NCI-H146 treated with DMSO at 0.1 percent for 48 hours (cell line): ENCODE measurements at regions not wholly inside any gene's neighbourhood (a gene's known extent, or its start where the extent isn't known, plus 50 kb on each side); places are given as distances from the start of the nearest gene placed in this dataset.
"Not testable (repeated sequence)": the region's sequence is repeated elsewhere in the genome, so short reads cannot be mapped to it uniquely, and the experiment has no call there.

Source experiments
- DNase-seq: peaks from one replicate; lab custom pipeline; 2025; ENCODE audit not compliant: unreplicated experiment; lab: John Stamatoyannopoulos, UW

DNA sequence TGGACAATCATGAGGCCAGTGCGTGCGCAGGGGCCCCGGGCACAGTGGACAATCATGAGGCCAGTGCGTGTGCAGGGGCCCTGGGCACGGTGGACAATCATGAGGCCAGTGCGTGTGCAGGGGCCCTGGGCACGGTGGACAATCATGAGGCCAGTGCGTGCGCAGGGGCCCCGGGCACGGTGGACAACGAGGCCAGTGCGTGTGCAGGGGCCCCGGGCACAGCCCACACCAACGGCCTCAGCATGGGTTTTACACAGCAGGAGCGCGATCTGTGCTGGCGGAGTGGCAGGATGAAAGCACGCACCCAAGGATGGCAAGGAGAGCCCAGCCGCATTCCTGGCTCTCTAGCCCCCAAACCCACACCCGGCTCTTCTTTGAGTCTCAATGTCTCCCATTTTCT is 78.8 kb downstream of the RFLNA start:
- not testable (repeated sequence) for DNase-seq

DNA sequence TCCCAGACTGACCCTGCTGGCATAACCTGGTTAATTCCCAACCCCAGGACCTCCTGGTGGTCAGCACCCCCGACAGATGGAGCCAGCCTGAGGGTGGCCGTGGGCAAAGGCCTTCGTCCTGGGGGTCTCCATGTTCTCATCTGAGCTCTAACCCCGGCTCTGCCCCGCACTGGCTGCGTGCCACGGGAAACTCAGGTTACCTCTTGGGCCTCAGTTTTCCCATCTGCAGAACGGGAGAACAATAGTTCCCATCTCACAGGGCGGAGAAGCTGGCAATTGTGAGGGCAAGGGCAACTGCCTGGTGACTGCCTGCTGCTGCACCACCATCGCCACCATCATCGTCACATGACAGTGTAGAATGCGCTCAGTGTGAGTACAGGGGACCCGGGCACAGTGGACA is 77.9 kb downstream of the RFLNA start:
- DNase-seq, result no peak

DNA sequence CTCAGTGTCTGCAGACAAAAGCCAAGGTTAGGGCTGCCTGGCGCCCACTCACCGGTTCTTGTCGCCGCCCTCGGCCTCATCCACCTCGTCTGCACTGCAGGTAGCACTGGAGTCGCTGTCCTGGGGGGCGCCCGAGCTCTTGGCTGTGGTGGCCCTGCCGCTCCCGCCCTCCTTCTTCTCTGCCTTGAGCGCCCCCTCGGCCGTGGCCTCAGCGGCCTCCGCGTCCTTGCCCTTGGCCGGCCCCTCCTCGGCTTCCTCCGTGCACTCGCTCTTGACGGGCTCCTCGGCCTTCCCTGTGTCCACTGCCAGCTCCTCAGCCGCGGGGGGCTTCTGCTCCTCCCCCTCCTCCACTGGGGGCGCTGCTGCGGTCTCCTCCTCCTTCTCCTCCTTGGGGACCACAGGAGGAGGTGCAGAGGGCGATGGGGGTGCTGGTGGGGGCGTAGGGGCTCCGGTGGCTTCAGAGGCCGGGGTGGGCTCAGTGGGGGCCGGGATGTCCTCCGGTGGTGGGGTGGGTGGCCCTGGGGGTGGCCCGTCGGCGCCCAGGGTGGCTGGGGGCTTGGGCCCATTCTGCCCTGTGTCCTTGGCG is 77.2 kb downstream of the RFLNA start:
- no peak for DNase-seq

DNA sequence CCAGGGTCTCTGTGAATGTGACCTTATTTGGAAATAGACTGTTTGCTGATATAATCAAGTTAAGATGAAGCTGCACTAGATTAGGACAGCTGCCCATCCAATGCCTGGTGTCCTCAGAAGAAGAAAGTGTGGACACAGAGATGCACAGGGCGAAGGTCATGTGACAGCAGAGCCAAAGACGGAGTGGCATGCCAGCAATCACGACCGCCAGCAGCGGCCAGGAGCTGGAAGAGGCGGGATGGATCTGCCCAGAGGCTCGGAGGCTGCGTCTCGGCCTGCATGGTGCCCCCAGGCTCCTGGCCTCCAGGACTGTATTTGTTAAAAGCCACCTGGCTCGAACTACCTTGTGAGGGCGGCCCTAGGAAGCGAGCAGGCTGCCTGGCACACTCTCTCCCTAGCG is 76.5 kb downstream of the RFLNA start:
- DNase-seq, result no peak

DNA sequence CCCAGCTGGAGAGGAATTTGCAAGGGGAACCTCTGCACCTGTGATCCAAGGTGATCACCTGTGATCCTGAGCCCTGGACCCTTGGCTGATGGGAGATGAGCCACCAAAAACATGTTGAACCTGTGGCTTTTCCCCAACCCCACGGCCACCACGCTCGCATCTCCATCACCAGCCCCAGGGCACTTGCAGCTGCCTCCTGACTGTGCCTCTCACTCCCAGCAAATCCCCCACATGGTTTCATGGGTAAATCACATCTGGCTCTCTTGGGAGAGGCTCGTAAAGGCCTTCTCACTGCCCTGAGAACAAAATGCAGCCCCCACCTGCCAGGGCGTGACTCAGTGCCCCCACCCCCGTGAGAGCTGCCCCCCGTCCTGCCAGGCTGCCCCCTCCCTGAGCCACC is 76.0 kb downstream of the RFLNA start:
- no peak for DNase-seq

DNA sequence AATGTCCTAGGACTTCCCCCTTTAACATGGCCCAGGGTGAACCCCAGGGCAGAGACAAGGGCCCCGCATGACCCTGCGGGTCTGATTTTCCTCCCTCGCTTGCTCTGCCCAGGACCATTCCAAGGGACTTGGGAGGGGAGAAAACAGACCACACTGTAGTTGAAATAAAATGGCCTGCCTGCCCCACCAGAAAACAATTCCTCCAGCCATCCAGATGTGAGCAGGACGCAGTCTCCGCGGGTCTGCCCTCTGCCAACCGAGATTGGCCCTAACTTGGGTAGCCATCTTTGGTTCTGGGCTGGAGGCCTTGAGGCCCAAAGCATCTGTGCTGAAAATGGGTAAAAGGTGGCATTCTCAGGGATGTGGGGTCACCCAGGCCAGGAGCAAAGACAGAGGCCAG is 75.5 kb downstream of the RFLNA start:
- no peak for DNase-seq

DNA sequence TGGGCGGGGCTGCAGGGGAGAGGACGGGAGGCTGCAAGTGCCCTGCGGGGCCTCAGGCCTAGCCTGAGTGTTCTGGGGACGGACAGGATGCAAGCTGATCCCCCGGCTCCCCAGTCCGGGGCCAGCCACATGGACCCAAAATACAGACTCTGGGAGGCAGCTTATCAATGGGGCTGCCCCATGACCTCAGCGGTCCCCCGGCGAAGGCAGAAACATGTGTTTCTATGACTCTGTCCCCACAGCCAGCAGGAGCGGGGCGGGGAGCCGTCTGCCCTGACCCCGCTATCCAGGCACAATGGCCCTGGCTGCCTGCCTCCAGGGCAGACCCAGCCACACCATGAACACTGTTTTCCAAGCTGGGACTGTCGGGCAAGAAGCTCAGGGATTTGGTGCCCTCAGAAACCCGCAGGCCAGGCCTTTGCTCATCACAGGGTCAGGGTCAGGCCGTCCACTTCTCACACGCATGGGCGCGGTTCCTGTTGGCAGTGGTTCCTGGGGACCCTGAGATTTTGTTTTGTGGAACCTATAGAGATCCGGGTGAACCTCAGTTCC is 75.0 kb downstream of the RFLNA start:
- no peak for DNase-seq

DNA sequence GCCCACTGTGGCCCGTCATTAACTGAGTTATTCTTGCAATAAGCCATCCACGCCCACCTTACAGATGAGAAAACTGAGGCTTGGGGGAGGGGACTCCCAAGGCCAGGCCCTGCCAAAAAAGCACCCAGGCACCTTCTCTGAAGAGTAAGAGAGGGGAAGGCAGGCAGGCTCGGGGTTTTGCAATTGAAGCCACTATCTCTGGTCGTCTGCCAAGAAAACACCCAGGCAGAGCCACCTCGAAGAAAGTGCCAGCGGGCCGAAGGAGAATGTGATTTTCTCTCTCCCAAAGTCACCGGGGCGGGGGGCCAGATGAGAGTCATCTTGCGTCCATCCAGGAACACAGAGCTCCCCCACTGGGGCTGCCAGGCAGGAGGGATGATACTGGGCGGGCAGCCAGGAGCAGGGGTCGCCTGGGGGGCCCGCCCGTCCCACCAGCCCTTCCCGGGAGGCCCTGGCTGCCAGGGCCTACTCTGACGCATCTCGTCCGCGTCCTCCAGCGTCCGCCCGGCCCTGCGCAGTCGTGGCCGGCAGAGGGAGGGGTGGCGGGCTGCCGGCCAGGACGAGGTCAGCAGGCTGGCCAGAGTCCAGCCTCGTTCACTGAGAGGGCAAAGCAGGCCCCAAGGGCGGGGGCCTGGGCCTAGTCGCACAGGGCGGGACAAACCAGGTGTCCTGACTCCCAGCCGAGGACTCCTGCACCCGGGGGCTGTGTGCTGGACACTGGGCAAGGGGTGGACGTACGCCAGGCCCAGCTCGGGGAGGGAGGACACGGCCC is 74.3 kb downstream of the RFLNA start:
- no peak for DNase-seq

DNA sequence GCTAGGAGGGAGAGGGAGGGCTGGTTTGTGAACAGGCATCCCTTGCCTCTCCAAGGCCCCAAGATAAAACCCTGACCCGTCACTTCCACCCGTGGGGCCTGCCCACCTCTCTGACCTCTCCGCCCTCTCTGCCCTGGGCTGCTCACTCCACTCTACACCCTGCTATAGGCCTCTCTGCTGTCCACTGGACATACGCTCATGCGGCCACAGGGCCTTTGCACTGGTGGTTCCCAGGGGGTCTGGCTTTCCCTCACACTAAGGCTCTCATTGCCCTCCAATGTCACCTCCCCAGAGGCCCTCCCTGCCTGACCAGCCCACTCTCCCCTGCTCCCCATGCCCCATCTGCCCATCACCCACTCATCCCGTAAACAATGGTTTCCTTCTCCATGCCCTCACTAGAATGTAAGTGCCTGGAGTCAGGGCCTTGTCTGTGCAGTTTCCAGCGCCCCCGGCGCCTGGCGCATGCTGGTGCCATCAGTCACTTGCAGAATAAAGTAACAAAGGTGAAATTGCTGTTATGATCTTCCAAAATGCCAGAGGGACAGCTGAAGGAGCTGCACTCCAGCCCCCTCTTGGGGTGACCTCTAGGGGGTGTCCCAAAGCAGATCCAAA is 73.6 kb downstream of the RFLNA start:
- DNase-seq, result no peak

DNA sequence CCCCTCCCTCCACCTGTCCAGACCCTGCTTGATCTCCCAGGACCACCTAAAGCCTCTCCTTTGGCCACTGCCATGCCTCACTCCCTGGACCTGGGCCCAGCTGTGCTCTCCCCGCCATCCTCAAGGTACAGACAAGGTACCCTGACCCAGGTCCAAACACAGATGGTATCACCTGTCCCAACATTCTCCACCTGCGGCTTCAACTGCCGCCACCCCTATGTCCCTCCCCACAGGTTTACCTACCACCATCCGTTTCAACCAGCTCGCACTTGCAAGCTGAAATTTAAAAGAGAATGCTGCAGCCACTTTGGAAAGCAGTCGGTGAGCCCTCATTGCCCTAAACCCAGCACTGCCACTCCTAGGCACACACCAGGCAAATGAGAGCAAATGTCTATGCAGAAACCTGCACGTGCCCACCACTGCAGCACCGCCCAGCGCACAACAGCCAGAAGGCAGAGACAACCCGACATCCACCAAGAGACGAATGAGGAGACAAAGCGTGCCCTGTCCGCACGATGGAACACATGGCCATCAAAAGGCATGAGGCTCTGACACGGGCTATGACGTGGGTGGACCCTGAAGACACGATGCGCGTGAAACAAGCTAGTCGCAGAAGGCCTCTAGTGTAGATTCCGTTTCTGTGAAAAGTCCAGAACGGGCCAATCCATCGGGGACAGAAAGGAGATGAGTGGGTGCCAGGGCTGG is 71.0 kb downstream of the RFLNA start:
- DNase-seq, result no peak
